K562 (cell line): ENCODE measurements at regions not wholly inside any gene's neighbourhood (a gene's known extent, or its start where the extent isn't known, plus 50 kb on each side); places are given as distances from the start of the nearest gene placed in this dataset.

Source experiments
- ATAC-seq: fragments of 200-7000 bp; cut with Tn5 transposase; 3 replicates; pipeline ENCODE4 v1.9.1; 2020; ENCODE audit warnings: moderate library complexity
- BruUV-seq: library from RNA; stranded (reverse); fragments of 400-500 nt; replicated peaks from 2 replicates; lab custom pipeline; 2021; lab: Mats Ljungman, UMichigan
- CTCF ChIA-PET: fragments of 300-600 bp; formaldehyde crosslinking; extraction: SDS; loops from one replicate; lab custom pipeline; 2021; ENCODE audit warnings: low intra/inter-chr PET ratio; lab: Yijun Ruan, JAX
- POLR2A ChIA-PET: fragments of 300-600, 350-650 bp; sonication (Branson Sonifier 250); formaldehyde crosslinking; extraction: SDS; loops from one replicate; lab custom pipeline; 2021; ENCODE audit warnings: antibody characterized with exemption, inconsistent platforms; lab: Yijun Ruan, JAX
- DNase-seq, 4 experiments: peaks; one replicate each; pipeline versions ENCODE4 v3.0.0 to v3.0.0-alpha.2; 2011 to 2018; ENCODE audit warnings: low spot score in 3 of 4, mixed read lengths in 3 of 4; ENCODE audit errors: extremely low read depth in 1 of 4
- FAIRE-seq: peaks from 2 replicates; lab custom pipeline; 2011; peaks lifted over from hg19 to GRCh38; lab: Jason Lieb, UNC
- H2AFZ ChIP-seq: 2 replicates; pipeline ENCODE4 v1.6.0; 2011; ENCODE audit warnings: low read depth, low read length, control low read depth, inconsistent platforms
- H3K27ac ChIP-seq: fragments of 200-600 bp; 3 replicates; pipeline ENCODE4 v1.8.0; 2011; ENCODE audit warnings: low read depth, mild to moderate bottlenecking, control low read depth, inconsistent platforms, low read length, moderate library complexity, mixed read lengths; ENCODE audit errors: extremely low read depth
- H3K27me3 ChIP-seq, 2 experiments: fragments of 300-600 bp in 1 of 2; 2 replicates in 1 of 2; 3 replicates in 1 of 2; pipeline versions ENCODE4 v1.6.0 to v1.8.0; 2011; ENCODE audit warnings: inconsistent platforms in 2 of 2, low read length in 2 of 2, mild to moderate bottlenecking in 1 of 2, mixed read lengths in 1 of 2, moderate library complexity in 1 of 2; ENCODE audit not compliant: control insufficient read depth in 2 of 2, insufficient read depth in 2 of 2
- H3K36me3 ChIP-seq: fragments of 300-600 bp; 3 replicates; pipeline ENCODE4 v1.8.0; 2011; ENCODE audit warnings: mild to moderate bottlenecking, low read length, inconsistent platforms; ENCODE audit not compliant: control insufficient read depth, insufficient read depth
- H3K4me1 ChIP-seq, 2 experiments: fragments of 200-600 bp in 1 of 2; replicated peaks in 1 of 2; 2 replicates in 1 of 2; 3 replicates in 1 of 2; pipeline versions ENCODE4 v1.5.1 to v1.8.0; 2011; ENCODE audit warnings: inconsistent platforms in 2 of 2, low read length in 2 of 2, mild to moderate bottlenecking in 1 of 2, mixed read lengths in 1 of 2, moderate library complexity in 1 of 2; ENCODE audit not compliant: control insufficient read depth in 2 of 2, insufficient read depth in 2 of 2
- H3K4me2 ChIP-seq: 2 replicates; pipeline ENCODE4 v1.6.1; 2011; ENCODE audit warnings: low read length, control low read depth, inconsistent platforms, mixed read lengths; ENCODE audit not compliant: insufficient read depth
- H3K4me3 ChIP-seq: fragments of 200-600 bp; sonication (generic), shearing (Covaris generic); 2 replicates; pipeline ENCODE4 v1.5.1; 2016; ENCODE audit warnings: control low read depth, inconsistent platforms
- H3K79me2 ChIP-seq: fragments of 200-600 bp; 3 replicates; pipeline ENCODE4 v1.8.0; 2011; ENCODE audit warnings: low read length, inconsistent platforms; ENCODE audit not compliant: control insufficient read depth, insufficient read depth
- H3K9ac ChIP-seq, 2 experiments: 2 replicates each; pipeline versions ENCODE4 v1.6.0 to v1.6.1; 2011; ENCODE audit warnings: low read depth in 2 of 2, low read length in 2 of 2, control low read depth in 1 of 2, inconsistent platforms in 1 of 2, mild to moderate bottlenecking in 1 of 2, mixed read lengths in 1 of 2; ENCODE audit not compliant: insufficient read depth in 1 of 2
- H3K9me1 ChIP-seq: one replicate; pipeline ENCODE4 v1.6.0; 2011; ENCODE audit warnings: inconsistent platforms, mild to moderate bottlenecking, low read length, moderate library complexity; ENCODE audit not compliant: control insufficient read depth, insufficient read depth
- H3K9me3 ChIP-seq: replicated peaks from 2 replicates; pipeline ENCODE4 v1.5.1; 2011; ENCODE audit warnings: low read depth, low read length, inconsistent platforms; ENCODE audit not compliant: control insufficient read depth, insufficient read depth
- H4K20me1 ChIP-seq: replicated peaks from 2 replicates; pipeline ENCODE4 v1.6.1; 2011; ENCODE audit warnings: low read length, inconsistent platforms, mixed read lengths; ENCODE audit not compliant: control insufficient read depth, insufficient read depth
- EWSR1 ChIP-seq: fragments of 450-650 bp; IDR thresholded peaks from 2 replicates; pipeline ENCODE4 v1.6.1; 2018; ENCODE audit warnings: borderline replicate concordance, mild to moderate bottlenecking, low read depth, moderate library complexity; ENCODE audit not compliant: partially characterized antibody
- FOXJ3 ChIP-seq: sonication (generic); formaldehyde crosslinking; IDR thresholded peaks from 2 replicates; pipeline ENCODE4 v1.4.0; 2020; ENCODE audit warnings: mild to moderate bottlenecking, missing genetic modification reagents
- KDM5B ChIP-seq: fragments of 200-600 bp; sonication (generic); IDR thresholded peaks from 2 replicates; pipeline ENCODE4 v1.6.1; 2012; ENCODE audit warnings: low read depth, mild to moderate bottlenecking, moderate library complexity, low read length, control low read depth, inconsistent platforms; ENCODE audit not compliant: insufficient replicate concordance
- MECOM ChIP-seq: fragments of 250-450 bp; sonication (Bioruptor Pico); IDR thresholded peaks from 2 replicates; pipeline ENCODE4 v1.8.0; 2022; ENCODE audit warnings: inconsistent platforms
- NFIX ChIP-seq: fragments of 250-450 bp; sonication (Bioruptor Pico); IDR thresholded peaks from 2 replicates; pipeline ENCODE4 v1.4.0; 2020; ENCODE audit warnings: low read depth, mild to moderate bottlenecking, moderate library complexity
- SETDB1 ChIP-seq: IDR thresholded peaks from one replicate; pipeline ENCODE4 v1.6.1; 2012; ENCODE audit warnings: low read length, control low read depth, inconsistent platforms
- SMAD2 ChIP-seq: fragments of 150-350 bp; IDR thresholded peaks from 2 replicates; pipeline ENCODE4 v1.6.1; 2014; ENCODE audit warnings: low read depth, mild to moderate bottlenecking, low read length
- SMARCB1 ChIP-seq: IDR thresholded peaks from 2 replicates; pipeline ENCODE4 v1.6.1; 2011; ENCODE audit warnings: improper control_type of control experiment, low read depth; ENCODE audit not compliant: insufficient read length
- SRSF7 ChIP-seq: fragments of 200-400 bp; formaldehyde crosslinking; optimal IDR thresholded peaks from 2 replicates; pipeline ENCODE3; 2017; ENCODE audit warnings: mild to moderate bottlenecking, low read depth, low read length
- TAF15 ChIP-seq: fragments of 200-400 bp; formaldehyde crosslinking; IDR thresholded peaks from 2 replicates; pipeline ENCODE4 v1.6.1; 2017; ENCODE audit warnings: mild to moderate bottlenecking, low read depth, low read length, moderate library complexity
- TRIM24 ChIP-seq, 2 experiments: fragments of 450-650 bp; IDR thresholded peaks; 2 replicates each; pipeline ENCODE4 v1.6.1; 2016
- YBX1 ChIP-seq: fragments of 450-650 bp; IDR thresholded peaks from 2 replicates; pipeline ENCODE4 v1.7.1; 2016; ENCODE audit warnings: mild to moderate bottlenecking
- ZNF586 ChIP-seq: fragments of 450-650 bp; formaldehyde crosslinking; conservative IDR thresholded peaks from 2 replicates; pipeline ENCODE4 v1.4.0; 2020; ENCODE audit warnings: mild to moderate bottlenecking, moderate library complexity
- WGBS: fragments of 100-300 bp; shearing (Covaris generic); methylation state at CpG from one replicate; pipeline ENCODE4 v1.1.6; 2016; ENCODE audit warnings: low coverage, mixed read lengths; ENCODE audit not compliant: insufficient coverage; ENCODE audit errors: missing lambda C conversion rate; 5-methylcytosine and 5-hydroxymethylcytosine counted together
- in situ Hi-C: fragments of 300-500 bp; cut with MboI; formaldehyde crosslinking; loops from 4 replicates; pipeline ENCODE4 v1.15.0; 2018; ENCODE audit warnings: inconsistent platforms, mixed read lengths
- intact Hi-C: fragments of 100-400 bp; cut with micrococcal nuclease; formaldehyde crosslinking; loops from 2 replicates; pipeline ENCODE4 v1.14.2; 2022
- TF ChIP-seq, protein P1 (sequence below): sonication (generic); formaldehyde crosslinking; IDR thresholded peaks from 2 replicates; pipeline ENCODE4 v1.8.0; 2022; ENCODE audit warnings: mild to moderate bottlenecking, missing genetic modification reagents
- TF ChIP-seq, protein P2 (sequence below): fragments of 250-450 bp; sonication (Bioruptor Pico); IDR thresholded peaks from 2 replicates; pipeline ENCODE4 v1.5.0; 2021; ENCODE audit warnings: mild to moderate bottlenecking, borderline replicate concordance
- TF ChIP-seq, protein P3 (sequence below): fragments of 250-450 bp; sonication (Bioruptor Pico); IDR thresholded peaks from 2 replicates; pipeline ENCODE4 v1.8.0; 2022; ENCODE audit warnings: moderate library complexity, mild to moderate bottlenecking, inconsistent platforms
- TF ChIP-seq, protein P4 (sequence below): fragments of 450-650 bp; IDR thresholded peaks from 2 replicates; pipeline ENCODE4 v1.6.1; 2016
- TF ChIP-seq, protein P5 (sequence below): sonication (generic); formaldehyde crosslinking; IDR thresholded peaks from 2 replicates; pipeline ENCODE4 v1.8.0; 2022; ENCODE audit warnings: mild to moderate bottlenecking, missing genetic modification reagents

DNA sequence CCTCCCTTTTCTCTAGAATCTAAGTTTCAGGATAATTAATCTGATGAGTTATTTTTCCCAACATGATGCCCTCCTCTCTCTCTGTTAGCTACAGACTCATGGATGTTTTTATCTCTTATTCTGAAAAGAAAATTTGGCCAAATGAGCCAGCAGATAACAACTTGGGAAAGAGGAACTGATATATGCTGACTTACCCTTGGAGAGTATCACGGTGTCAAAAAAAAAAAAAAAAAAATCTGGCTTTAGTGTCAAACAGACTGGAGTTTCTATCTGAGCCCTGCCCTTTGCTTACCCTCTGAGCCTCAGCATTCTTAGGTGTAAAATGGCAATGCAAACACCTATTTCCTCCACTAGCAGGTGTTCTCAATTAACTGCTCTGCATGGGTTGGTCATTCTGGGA lies 190.4 kb downstream of the AHR start:
- Histone ChIP-seq H3K79me2 (no peaks in the 10 kb centered on the region), H3K9ac (no peak overlapping the region), H3K27me3 (no peaks in the 10 kb centered on the region), H3K4me3 (no peak overlapping the region), H3K4me2 (no peak overlapping the region), H4K20me1 (no peaks in the 10 kb centered on the region), H3K9me3 (0 out of 2 replicates have a peak, but pooled peaks cover 2% of the 10 kb centered on the region), H3K9me1 (no peaks in the 10 kb centered on the region), H3K4me1 (no peaks in the 10 kb centered on the region), H3K36me3 (no peaks in the 10 kb centered on the region), H3K27ac (no peak overlapping the region), H2AFZ (no peak overlapping the region)
- FAIRE-seq, result no peak
- in situ Hi-C loops, result no loop called here
- BruUV-seq, result no TSS peak
- DNase-seq, result no peak
- CTCF ChIA-PET, result no interaction called here
- no peak for ATAC-seq
- WGBS, result 0% methylated on average over 1 of the region's 1 CpG
- intact Hi-C loops, result no loop called here
- POLR2A ChIA-PET, result no interaction called here
- TF ChIP-seq SMAD2 (no peak), FOXJ3 (CRISPR knock-in tag) (no peak), YBX1 (no peak), NFIX (CRISPR knock-in tag) (no peak), SETDB1 (no peak), KDM5B (no peak), MECOM (no peak), SMARCB1 (no peak), EWSR1 (no peak), TAF15 (no peak), ZNF586 (CRISPR knock-in tag) (no peak), SRSF7 (no peak), TRIM24 (IDR thresholded peaks at IDR 0.05) (no peak)
- TF ChIP-seq, protein P1, sequence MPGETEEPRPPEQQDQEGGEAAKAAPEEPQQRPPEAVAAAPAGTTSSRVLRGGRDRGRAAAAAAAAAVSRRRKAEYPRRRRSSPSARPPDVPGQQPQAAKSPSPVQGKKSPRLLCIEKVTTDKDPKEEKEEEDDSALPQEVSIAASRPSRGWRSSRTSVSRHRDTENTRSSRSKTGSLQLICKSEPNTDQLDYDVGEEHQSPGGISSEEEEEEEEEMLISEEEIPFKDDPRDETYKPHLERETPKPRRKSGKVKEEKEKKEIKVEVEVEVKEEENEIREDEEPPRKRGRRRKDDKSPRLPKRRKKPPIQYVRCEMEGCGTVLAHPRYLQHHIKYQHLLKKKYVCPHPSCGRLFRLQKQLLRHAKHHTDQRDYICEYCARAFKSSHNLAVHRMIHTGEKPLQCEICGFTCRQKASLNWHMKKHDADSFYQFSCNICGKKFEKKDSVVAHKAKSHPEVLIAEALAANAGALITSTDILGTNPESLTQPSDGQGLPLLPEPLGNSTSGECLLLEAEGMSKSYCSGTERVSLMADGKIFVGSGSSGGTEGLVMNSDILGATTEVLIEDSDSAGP (CRISPR knock-in tag), result no peak
- TF ChIP-seq, protein P2, sequence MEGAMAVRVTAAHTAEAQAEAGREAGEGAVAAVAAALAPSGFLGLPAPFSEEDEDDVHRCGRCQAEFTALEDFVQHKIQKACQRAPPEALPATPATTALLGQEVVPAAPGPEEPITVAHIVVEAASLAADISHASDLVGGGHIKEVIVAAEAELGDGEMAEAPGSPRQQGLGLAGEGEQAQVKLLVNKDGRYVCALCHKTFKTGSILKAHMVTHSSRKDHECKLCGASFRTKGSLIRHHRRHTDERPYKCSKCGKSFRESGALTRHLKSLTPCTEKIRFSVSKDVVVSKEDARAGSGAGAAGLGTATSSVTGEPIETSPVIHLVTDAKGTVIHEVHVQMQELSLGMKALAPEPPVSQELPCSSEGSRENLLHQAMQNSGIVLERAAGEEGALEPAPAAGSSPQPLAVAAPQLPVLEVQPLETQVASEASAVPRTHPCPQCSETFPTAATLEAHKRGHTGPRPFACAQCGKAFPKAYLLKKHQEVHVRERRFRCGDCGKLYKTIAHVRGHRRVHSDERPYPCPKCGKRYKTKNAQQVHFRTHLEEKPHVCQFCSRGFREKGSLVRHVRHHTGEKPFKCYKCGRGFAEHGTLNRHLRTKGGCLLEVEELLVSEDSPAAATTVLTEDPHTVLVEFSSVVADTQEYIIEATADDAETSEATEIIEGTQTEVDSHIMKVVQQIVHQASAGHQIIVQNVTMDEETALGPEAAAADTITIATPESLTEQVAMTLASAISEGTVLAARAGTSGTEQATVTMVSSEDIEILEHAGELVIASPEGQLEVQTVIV (CRISPR knock-in tag), result no peak
- TF ChIP-seq, protein P3, sequence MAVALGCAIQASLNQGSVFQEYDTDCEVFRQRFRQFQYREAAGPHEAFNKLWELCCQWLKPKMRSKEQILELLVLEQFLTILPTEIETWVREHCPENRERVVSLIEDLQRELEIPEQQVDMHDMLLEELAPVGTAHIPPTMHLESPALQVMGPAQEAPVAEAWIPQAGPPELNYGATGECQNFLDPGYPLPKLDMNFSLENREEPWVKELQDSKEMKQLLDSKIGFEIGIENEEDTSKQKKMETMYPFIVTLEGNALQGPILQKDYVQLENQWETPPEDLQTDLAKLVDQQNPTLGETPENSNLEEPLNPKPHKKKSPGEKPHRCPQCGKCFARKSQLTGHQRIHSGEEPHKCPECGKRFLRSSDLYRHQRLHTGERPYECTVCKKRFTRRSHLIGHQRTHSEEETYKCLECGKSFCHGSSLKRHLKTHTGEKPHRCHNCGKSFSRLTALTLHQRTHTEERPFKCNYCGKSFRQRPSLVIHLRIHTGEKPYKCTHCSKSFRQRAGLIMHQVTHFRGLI (CRISPR knock-in tag), result no peak
- TF ChIP-seq, protein P4, sequence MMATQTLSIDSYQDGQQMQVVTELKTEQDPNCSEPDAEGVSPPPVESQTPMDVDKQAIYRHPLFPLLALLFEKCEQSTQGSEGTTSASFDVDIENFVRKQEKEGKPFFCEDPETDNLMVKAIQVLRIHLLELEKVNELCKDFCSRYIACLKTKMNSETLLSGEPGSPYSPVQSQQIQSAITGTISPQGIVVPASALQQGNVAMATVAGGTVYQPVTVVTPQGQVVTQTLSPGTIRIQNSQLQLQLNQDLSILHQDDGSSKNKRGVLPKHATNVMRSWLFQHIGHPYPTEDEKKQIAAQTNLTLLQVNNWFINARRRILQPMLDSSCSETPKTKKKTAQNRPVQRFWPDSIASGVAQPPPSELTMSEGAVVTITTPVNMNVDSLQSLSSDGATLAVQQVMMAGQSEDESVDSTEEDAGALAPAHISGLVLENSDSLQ, result no peak
- TF ChIP-seq, protein P5, sequence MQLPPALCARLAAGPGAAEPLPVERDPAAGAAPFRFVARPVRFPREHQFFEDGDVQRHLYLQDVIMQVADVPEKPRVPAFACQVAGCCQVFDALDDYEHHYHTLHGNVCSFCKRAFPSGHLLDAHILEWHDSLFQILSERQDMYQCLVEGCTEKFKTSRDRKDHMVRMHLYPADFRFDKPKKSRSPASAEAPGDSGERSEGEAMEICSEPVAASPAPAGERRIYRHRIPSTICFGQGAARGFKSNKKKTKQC, result no peak
